ENCODE measurements at regions not wholly inside any gene's neighbourhood (a gene's known extent, or its start where the extent isn't known, plus 50 kb on each side); places are given as distances from the start of the nearest gene placed in this dataset.

DNA sequence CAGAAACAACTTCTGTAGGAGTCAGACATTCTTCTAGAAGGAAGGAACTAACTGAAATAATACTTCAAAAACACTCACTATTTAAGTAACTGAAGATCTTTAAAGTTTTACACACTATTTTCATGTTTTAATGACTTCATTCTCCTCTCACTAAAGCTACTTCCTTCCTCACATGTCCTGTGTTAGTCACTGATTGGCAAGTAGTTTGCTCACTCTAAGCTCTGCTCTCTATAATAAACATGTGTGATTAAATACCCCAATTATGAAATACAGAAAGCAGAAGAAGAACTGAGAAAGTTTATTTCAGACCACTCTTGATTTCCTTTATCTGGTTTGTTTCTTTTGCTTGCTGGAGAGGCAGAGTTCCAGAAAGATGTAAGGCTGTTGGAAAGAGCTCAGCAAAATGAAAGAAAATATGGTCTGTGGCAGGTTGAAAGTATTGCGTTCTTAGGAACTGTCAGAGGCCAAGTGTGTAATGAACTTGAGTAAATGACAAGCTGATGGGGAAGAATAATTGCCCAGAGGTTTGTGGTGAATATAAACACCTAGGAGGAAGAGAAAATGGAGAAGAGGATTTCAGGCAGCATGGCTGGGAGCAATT, 522.0 kb upstream of the SEL1L start:
- TF ChIP-seq, protein P1, sequence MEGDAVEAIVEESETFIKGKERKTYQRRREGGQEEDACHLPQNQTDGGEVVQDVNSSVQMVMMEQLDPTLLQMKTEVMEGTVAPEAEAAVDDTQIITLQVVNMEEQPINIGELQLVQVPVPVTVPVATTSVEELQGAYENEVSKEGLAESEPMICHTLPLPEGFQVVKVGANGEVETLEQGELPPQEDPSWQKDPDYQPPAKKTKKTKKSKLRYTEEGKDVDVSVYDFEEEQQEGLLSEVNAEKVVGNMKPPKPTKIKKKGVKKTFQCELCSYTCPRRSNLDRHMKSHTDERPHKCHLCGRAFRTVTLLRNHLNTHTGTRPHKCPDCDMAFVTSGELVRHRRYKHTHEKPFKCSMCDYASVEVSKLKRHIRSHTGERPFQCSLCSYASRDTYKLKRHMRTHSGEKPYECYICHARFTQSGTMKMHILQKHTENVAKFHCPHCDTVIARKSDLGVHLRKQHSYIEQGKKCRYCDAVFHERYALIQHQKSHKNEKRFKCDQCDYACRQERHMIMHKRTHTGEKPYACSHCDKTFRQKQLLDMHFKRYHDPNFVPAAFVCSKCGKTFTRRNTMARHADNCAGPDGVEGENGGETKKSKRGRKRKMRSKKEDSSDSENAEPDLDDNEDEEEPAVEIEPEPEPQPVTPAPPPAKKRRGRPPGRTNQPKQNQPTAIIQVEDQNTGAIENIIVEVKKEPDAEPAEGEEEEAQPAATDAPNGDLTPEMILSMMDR (conservative IDR thresholded peaks at IDR 0.05; ENCODE audit: low read length): no peak
- TF ChIP-seq EZH2phosphoT487 (IDR thresholded peaks at IDR 0.05; ENCODE audit: borderline replicate concordance, low read depth, low read length): no peak

Measured in OCI-LY7 (cell line).